AG04449 (cell line): ENCODE measurements at regions not wholly inside any gene's neighbourhood (a gene's known extent, or its start where the extent isn't known, plus 50 kb on each side); places are given as distances from the start of the nearest gene placed in this dataset.

ENCODE experiments used
- CTCF ChIA-PET: fragments of 350-600 bp; formaldehyde crosslinking; extraction: SDS; loops from one replicate; lab custom pipeline; 2021; ENCODE audit warnings: antibody characterized with exemption; lab: Yijun Ruan, JAX
- POLR2A ChIA-PET: fragments of 400-600, 350-600 bp; formaldehyde crosslinking; extraction: SDS; loops from one replicate; lab custom pipeline; 2020; ENCODE audit warnings: antibody characterized with exemption, inconsistent platforms; lab: Yijun Ruan, JAX
- DNase-seq: peaks from one replicate; pipeline ENCODE4 v3.0.0-alpha.2; 2010; ENCODE audit warnings: low read depth, low spot score
- H3K4me3 ChIP-seq: 2 replicates; pipeline ENCODE4 v1.5.1; 2011; ENCODE audit warnings: low read depth, mild to moderate bottlenecking, control low read depth, low read length
- CTCF ChIP-seq: IDR thresholded peaks from one replicate; pipeline ENCODE4 v1.5.1; 2011; ENCODE audit warnings: mild to moderate bottlenecking, moderate library complexity, low read length, control low read depth, inconsistent platforms; ENCODE audit not compliant: insufficient read depth; ENCODE audit errors: missing control alignments

DNA sequence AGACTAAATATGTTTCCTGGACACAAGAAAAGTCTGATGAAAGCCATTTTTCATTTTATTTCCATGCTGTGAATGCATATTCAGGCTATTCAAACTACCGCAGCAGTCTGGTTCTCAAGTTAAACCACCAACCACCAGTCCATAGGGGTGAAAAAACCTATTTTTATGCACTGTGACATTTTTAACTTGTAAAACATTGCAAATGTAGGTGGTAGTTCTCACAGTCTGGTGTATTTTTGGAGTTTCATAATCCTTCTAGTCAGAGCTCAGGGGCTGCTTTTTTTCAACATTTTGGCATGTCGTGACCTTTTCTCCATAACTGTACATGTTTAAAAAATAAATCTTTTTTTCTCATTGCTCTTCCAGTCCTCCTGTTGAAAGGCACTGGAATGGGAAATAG is 907.6 kb upstream of the ADGRL2 start:
- H3K4me3 ChIP-seq = no peak overlapping the region
- no peak for TF ChIP-seq CTCF
- POLR2A ChIA-PET = no interaction called here
- CTCF ChIA-PET = no interaction called here
- DNase-seq = no peak

DNA sequence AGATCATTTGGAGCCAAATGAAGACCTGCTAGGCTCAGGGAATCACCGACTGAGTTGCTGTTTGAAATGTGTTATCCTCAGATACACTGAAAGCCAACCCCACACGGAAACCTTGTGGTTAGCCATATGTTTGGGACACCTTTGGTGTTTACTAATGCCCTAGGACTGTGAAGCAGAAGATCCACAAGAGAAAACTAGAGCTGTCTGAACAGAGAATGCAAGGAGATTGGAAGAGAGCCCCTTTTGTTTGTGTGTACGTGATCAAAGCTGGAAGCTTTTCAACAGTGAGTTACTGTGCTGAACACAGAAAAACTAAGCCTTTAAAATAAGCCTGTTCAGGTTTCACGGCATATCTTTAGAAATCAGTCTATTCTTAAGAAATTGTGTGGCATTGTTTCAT is 908.2 kb upstream of the ADGRL2 start:
- TF ChIP-seq CTCF = no peak
- CTCF ChIA-PET = no interaction called here
- POLR2A ChIA-PET = no interaction called here
- DNase-seq = no peak
- no peak overlapping the region for H3K4me3 ChIP-seq

GRCh38 chr1:80891871-80892270 is 908.9 kb upstream of the ADGRL2 start:
- no peak overlapping the region for H3K4me3 ChIP-seq
- DNase-seq = no peak
- no peak for TF ChIP-seq CTCF
- ChIA-PET CTCF (no interaction called here), POLR2A (no interaction called here)

- TF ChIP-seq CTCF = no peak
- ChIA-PET POLR2A (no interaction called here), CTCF (no interaction called here)
- H3K4me3 ChIP-seq = no peak overlapping the region
- DNase-seq = no peak
Measured at GRCh38 chr1:80882553-80882952, 918.2 kb upstream of the ADGRL2 start.

DNA sequence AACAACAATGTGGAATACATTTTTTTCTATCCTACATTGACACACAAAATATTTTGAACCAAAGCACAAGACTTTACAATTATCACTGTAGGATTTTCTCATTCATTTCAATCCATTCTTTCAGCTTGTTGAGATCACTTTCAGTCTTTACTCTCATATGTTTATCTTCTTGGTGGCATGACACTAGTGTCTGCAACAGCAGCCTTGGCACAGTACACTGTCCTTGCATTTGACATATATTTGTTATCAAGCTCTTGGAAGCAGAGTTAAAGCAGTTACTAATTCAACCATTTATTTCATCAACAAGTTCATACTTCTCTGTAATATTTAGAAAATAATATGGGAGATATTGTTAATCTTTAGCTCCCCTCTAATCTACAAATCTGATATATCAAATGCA is 922.4 kb upstream of the ADGRL2 start:
- no peak for TF ChIP-seq CTCF
- DNase-seq = no peak
- H3K4me3 ChIP-seq = no peak overlapping the region
- CTCF ChIA-PET = no interaction called here
- POLR2A ChIA-PET = no interaction called here

DNA sequence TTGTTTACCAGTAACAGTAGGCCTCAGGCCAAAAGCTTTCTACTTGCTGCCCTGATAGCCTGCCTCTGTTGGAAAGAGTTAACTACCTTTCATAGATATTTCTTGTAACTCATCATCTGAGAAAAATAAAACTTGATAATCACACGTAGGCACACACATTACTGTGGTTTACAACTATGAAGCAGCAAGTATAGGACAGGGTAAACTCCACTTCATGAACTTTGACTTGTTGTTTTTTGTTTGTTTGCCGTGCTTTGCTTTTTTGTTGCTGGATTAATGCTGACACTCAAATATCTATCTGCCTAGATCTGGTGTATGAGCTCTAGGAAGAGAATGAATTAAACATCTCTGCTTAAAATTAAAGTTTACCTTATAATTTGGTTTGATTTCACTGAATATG is 924.7 kb upstream of the ADGRL2 start:
- POLR2A ChIA-PET = no interaction called here
- no peak for DNase-seq
- no peak overlapping the region for H3K4me3 ChIP-seq
- TF ChIP-seq CTCF = no peak
- CTCF ChIA-PET = no interaction called here

- no peak for DNase-seq
- POLR2A ChIA-PET = no interaction called here
- H3K4me3 ChIP-seq = no peak overlapping the region
- CTCF ChIA-PET = no interaction called here
- TF ChIP-seq CTCF = no peak
Measured at GRCh38 chr1:80869299-80869698, 931.4 kb upstream of the ADGRL2 start.
